H1 (cell line): ENCODE measurements at regions not wholly inside any gene's neighbourhood (a gene's known extent, or its start where the extent isn't known, plus 50 kb on each side); places are given as distances from the start of the nearest gene placed in this dataset.

Experiments used
- CBX5 ChIP-seq: fragments of 300-800, 300-1000 bp; sonication (generic); IDR thresholded peaks from 2 replicates; pipeline ENCODE4 v1.7.1; 2016; ENCODE audit warnings: antibody characterized with exemption, low read length, low read depth
- EGR1 ChIP-seq: IDR thresholded peaks from 2 replicates; pipeline ENCODE4 v1.6.1; 2011; ENCODE audit warnings: low read depth, low read length, borderline replicate concordance
- EZH2 ChIP-seq: fragments of 200-600 bp; sonication (generic); IDR thresholded peaks from 2 replicates; pipeline ENCODE4 v1.7.1; 2012; ENCODE audit warnings: low read depth, mild to moderate bottlenecking, moderate library complexity, low read length, inconsistent platforms; ENCODE audit not compliant: severe bottlenecking
- JUN ChIP-seq: IDR thresholded peaks from 2 replicates; pipeline ENCODE4 v1.6.1; 2011; ENCODE audit warnings: low read depth, mild to moderate bottlenecking, improper control_type of control experiment, low read length
- KDM1A ChIP-seq: fragments of 200-600, 300-600 bp; sonication (generic); IDR thresholded peaks from 2 replicates; pipeline ENCODE4 v1.7.1; 2016; ENCODE audit warnings: mild to moderate bottlenecking, low read length, borderline replicate concordance
- SP4 ChIP-seq: IDR thresholded peaks from 2 replicates; pipeline ENCODE4 v1.6.1; 2012; ENCODE audit warnings: low read length, inconsistent platforms
- ZNF274 ChIP-seq: IDR thresholded peaks from 2 replicates; pipeline ENCODE4 v1.7.0; 2012; ENCODE audit warnings: low read length, borderline replicate concordance; ENCODE audit errors: extremely low read depth

- no peak for TF ChIP-seq KDM1A
- no peak for TF ChIP-seq CBX5
- no peak for TF ChIP-seq SP4
- no peak for TF ChIP-seq ZNF274
- no peak for TF ChIP-seq EZH2
- TF ChIP-seq EGR1, result no peak
- TF ChIP-seq JUN, result no peak
These were observed 231.1 kb upstream of the PRKCQ start (continued) for GRCh38 chr10:6811153-6811552.
